ENCODE measurements at regions not wholly inside any gene's neighbourhood (a gene's known extent, or its start where the extent isn't known, plus 50 kb on each side); places are given as distances from the start of the nearest gene placed in this dataset.

- Histone ChIP-seq H3K9ac (ENCODE audit: low read depth in 1 of 3, low read length in 3 of 3) (no peak overlapping the region), H3K27ac (ENCODE audit: low read depth, low read length) (no peak overlapping the region), H3K27me3 (ENCODE audit: control insufficient read depth in 3 of 3, insufficient read depth in 3 of 3, low read length in 3 of 3) (no peaks in the 10 kb centered on the region), H3K4me1 (ENCODE audit: control insufficient read depth in 3 of 3, insufficient read depth in 3 of 3, low read length in 3 of 3) (no peaks in the 10 kb centered on the region), H3K9me3 (ENCODE audit: control insufficient read depth in 3 of 3, low read length in 3 of 3) (no peaks in the 10 kb centered on the region), H3K4me3 (ENCODE audit: low read length in 3 of 3) (no peak overlapping the region), H3K36me3 (ENCODE audit: control insufficient read depth in 3 of 3, insufficient read depth in 3 of 3, low read length in 3 of 3) (no peaks in the 10 kb centered on the region)
These were observed 358.2 kb downstream of the DDX10 start for GRCh38 chr11:109023036-109023435.

DNA sequence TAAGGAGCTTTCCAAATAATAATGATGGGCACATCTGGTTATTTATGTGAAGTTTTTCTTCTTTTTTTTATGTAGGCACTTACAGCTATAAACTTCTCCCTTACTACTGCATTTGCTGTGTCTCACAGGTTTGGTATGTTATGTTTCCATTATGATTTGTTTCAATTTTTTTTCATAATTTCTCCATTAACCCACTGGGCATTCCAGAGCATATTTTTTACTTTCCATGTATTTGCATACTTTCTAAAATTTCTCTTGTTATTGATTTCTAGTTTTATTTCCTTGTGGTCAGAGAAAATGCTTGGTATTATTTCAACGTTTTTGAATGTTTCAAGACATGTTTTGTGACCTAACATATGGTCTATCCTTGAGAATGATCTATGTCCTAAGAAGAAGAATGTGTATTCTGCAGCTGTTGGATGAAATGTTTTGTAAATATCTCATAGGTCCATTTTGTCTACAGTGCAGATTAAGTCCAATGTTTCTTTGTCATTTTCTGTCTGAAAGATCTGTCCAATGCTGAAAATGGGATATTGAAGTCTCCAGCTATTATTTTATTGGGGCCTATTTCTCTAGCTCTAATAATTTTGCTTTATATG is 362.1 kb downstream of the DDX10 start:
- H3K9ac ChIP-seq (ENCODE audit: low read depth in 1 of 3, low read length in 3 of 3): no peak overlapping the region
- H3K27ac ChIP-seq (ENCODE audit: low read depth, low read length): no peak overlapping the region
- peaks cover 0 to 2% (median 0%) of the 10 kb centered on the region in 3 donors for H3K27me3 ChIP-seq (ENCODE audit: control insufficient read depth in 3 of 3, insufficient read depth in 3 of 3, low read length in 3 of 3)
- H3K4me1 ChIP-seq (ENCODE audit: control insufficient read depth in 3 of 3, insufficient read depth in 3 of 3, low read length in 3 of 3): no peaks in the 10 kb centered on the region
- H3K4me3 ChIP-seq (ENCODE audit: low read length in 3 of 3): no peak overlapping the region
- H3K9me3 ChIP-seq (ENCODE audit: control insufficient read depth in 3 of 3, low read length in 3 of 3): no peaks in the 10 kb centered on the region
- H3K36me3 ChIP-seq (ENCODE audit: control insufficient read depth in 3 of 3, insufficient read depth in 3 of 3, low read length in 3 of 3): no peaks in the 10 kb centered on the region

DNA sequence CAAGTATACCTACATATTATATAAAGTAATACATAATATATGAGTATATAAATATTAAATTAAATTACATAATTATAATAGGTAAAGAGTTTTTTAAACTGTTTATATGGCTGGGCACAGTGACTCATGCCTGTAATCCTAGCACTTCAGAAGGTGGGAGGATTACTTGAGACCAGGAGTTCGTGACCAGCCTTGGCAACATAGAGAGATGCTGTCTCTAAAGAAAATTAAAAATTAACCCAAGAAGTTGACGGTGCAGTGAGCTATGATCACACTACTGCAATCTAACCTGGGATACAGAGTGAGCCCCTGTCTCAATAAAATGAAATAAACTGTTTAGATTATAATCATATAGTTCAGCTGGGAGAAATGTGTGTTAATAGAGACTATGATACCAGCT is 363.0 kb downstream of the DDX10 start:
- Histone ChIP-seq H3K36me3 (ENCODE audit: control insufficient read depth in 3 of 3, insufficient read depth in 3 of 3, low read length in 3 of 3) (no peaks in the 10 kb centered on the region), H3K4me1 (ENCODE audit: control insufficient read depth in 3 of 3, insufficient read depth in 3 of 3, low read length in 3 of 3) (no peaks in the 10 kb centered on the region), H3K27ac (ENCODE audit: low read depth, low read length) (no peak overlapping the region), H3K27me3 (ENCODE audit: control insufficient read depth in 3 of 3, insufficient read depth in 3 of 3, low read length in 3 of 3) (peaks cover 0 to 2% (median 0%) of the 10 kb centered on the region in 3 donors), H3K9ac (ENCODE audit: low read depth in 1 of 3, low read length in 3 of 3) (no peak overlapping the region), H3K9me3 (ENCODE audit: control insufficient read depth in 3 of 3, low read length in 3 of 3) (no peaks in the 10 kb centered on the region), H3K4me3 (ENCODE audit: low read length in 3 of 3) (no peak overlapping the region)

- H3K9me3 ChIP-seq (ENCODE audit: control insufficient read depth in 3 of 3, low read length in 3 of 3): no peaks in the 10 kb centered on the region
- H3K4me3 ChIP-seq (ENCODE audit: low read length in 3 of 3): no peak overlapping the region
- no peak overlapping the region for H3K27ac ChIP-seq (ENCODE audit: low read depth, low read length)
- H3K9ac ChIP-seq (ENCODE audit: low read depth in 1 of 3, low read length in 3 of 3): no peak overlapping the region
- no peaks in the 10 kb centered on the region for H3K4me1 ChIP-seq (ENCODE audit: control insufficient read depth in 3 of 3, insufficient read depth in 3 of 3, low read length in 3 of 3)
- no peaks in the 10 kb centered on the region for H3K36me3 ChIP-seq (ENCODE audit: control insufficient read depth in 3 of 3, insufficient read depth in 3 of 3, low read length in 3 of 3)
- peaks cover 0 to 2% (median 0%) of the 10 kb centered on the region in 3 donors for H3K27me3 ChIP-seq (ENCODE audit: control insufficient read depth in 3 of 3, insufficient read depth in 3 of 3, low read length in 3 of 3)
These were observed 365.1 kb downstream of the DDX10 start for GRCh38 chr11:109029927-109030326.

GRCh38 chr11:109033627-109034338 is 368.9 kb downstream of the DDX10 start:
- Histone ChIP-seq H3K4me3 (ENCODE audit: low read length in 3 of 3) (no peak overlapping the region), H3K27me3 (ENCODE audit: control insufficient read depth in 3 of 3, insufficient read depth in 3 of 3, low read length in 3 of 3) (peaks cover 0 to 2% (median 0%) of the 10 kb centered on the region in 3 donors), H3K4me1 (ENCODE audit: control insufficient read depth in 3 of 3, insufficient read depth in 3 of 3, low read length in 3 of 3) (no peaks in the 10 kb centered on the region), H3K9ac (ENCODE audit: low read depth in 1 of 3, low read length in 3 of 3) (no peak overlapping the region), H3K36me3 (ENCODE audit: control insufficient read depth in 3 of 3, insufficient read depth in 3 of 3, low read length in 3 of 3) (no peaks in the 10 kb centered on the region), H3K9me3 (ENCODE audit: control insufficient read depth in 3 of 3, low read length in 3 of 3) (no peaks in the 10 kb centered on the region), H3K27ac (ENCODE audit: low read depth, low read length) (no peak overlapping the region)

DNA sequence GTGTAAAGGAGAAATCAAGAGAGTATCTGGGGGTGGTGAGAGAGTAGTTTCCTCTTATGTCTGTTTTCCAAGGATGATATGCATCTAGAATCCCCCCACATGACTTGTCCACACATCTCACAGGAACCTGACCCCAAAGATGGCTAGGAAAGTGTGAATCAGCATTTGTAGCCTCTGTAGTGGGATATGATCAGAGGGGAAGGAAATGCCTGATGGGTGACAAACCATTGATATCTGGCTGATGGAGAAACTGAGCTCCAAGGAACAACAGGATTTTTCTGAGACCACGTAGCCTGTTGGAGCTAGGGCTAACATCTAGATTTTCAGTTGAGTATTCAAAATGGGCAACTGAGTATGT is 369.4 kb downstream of the DDX10 start:
- Histone ChIP-seq H3K9ac (ENCODE audit: low read depth in 1 of 3, low read length in 3 of 3) (no peak overlapping the region), H3K4me3 (ENCODE audit: low read length in 3 of 3) (no peak overlapping the region), H3K27me3 (ENCODE audit: control insufficient read depth in 3 of 3, insufficient read depth in 3 of 3, low read length in 3 of 3) (peaks cover 0 to 2% (median 0%) of the 10 kb centered on the region in 3 donors), H3K36me3 (ENCODE audit: control insufficient read depth in 3 of 3, insufficient read depth in 3 of 3, low read length in 3 of 3) (no peaks in the 10 kb centered on the region), H3K4me1 (ENCODE audit: control insufficient read depth in 3 of 3, insufficient read depth in 3 of 3, low read length in 3 of 3) (no peaks in the 10 kb centered on the region), H3K9me3 (ENCODE audit: control insufficient read depth in 3 of 3, low read length in 3 of 3) (no peaks in the 10 kb centered on the region), H3K27ac (ENCODE audit: low read depth, low read length) (no peak overlapping the region)

GRCh38 chr11:109035284-109035683 is 370.4 kb downstream of the DDX10 start:
- H3K4me3 ChIP-seq (ENCODE audit: low read length in 3 of 3): no peak overlapping the region
- H3K9me3 ChIP-seq (ENCODE audit: control insufficient read depth in 3 of 3, low read length in 3 of 3): no peaks in the 10 kb centered on the region
- H3K36me3 ChIP-seq (ENCODE audit: control insufficient read depth in 3 of 3, insufficient read depth in 3 of 3, low read length in 3 of 3): no peaks in the 10 kb centered on the region
- H3K4me1 ChIP-seq (ENCODE audit: control insufficient read depth in 3 of 3, insufficient read depth in 3 of 3, low read length in 3 of 3): no peaks in the 10 kb centered on the region
- no peak overlapping the region for H3K27ac ChIP-seq (ENCODE audit: low read depth, low read length)
- H3K9ac ChIP-seq (ENCODE audit: low read depth in 1 of 3, low read length in 3 of 3): no peak overlapping the region
- peaks cover 0 to 2% (median 0%) of the 10 kb centered on the region in 3 donors for H3K27me3 ChIP-seq (ENCODE audit: control insufficient read depth in 3 of 3, insufficient read depth in 3 of 3, low read length in 3 of 3)

DNA sequence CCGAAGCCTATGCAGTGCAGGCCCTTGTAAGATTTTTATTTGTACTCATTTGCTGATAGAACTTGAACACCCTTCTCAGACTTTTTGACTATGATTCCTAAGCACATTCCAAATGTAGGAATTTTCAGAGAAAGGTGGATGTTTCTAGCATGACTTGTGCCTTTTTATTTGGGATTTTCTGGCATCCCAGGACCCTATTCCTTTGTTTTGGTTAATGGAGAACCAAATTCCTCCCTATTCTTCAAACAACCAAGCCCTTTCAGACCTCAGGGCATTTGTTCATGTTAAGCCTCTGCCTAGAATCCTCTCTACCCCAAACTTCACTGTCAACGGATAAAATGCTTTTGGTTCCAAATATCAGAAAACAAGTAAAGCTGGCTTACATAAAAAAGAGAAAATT is 371.1 kb downstream of the DDX10 start:
- peaks cover 0 to 2% (median 0%) of the 10 kb centered on the region in 3 donors for H3K27me3 ChIP-seq (ENCODE audit: control insufficient read depth in 3 of 3, insufficient read depth in 3 of 3, low read length in 3 of 3)
- H3K4me3 ChIP-seq (ENCODE audit: low read length in 3 of 3): no peak overlapping the region
- no peaks in the 10 kb centered on the region for H3K36me3 ChIP-seq (ENCODE audit: control insufficient read depth in 3 of 3, insufficient read depth in 3 of 3, low read length in 3 of 3)
- no peak overlapping the region for H3K27ac ChIP-seq (ENCODE audit: low read depth, low read length)
- H3K9me3 ChIP-seq (ENCODE audit: control insufficient read depth in 3 of 3, low read length in 3 of 3): no peaks in the 10 kb centered on the region
- no peak overlapping the region for H3K9ac ChIP-seq (ENCODE audit: low read depth in 1 of 3, low read length in 3 of 3)
- H3K4me1 ChIP-seq (ENCODE audit: control insufficient read depth in 3 of 3, insufficient read depth in 3 of 3, low read length in 3 of 3): no peaks in the 10 kb centered on the region

DNA sequence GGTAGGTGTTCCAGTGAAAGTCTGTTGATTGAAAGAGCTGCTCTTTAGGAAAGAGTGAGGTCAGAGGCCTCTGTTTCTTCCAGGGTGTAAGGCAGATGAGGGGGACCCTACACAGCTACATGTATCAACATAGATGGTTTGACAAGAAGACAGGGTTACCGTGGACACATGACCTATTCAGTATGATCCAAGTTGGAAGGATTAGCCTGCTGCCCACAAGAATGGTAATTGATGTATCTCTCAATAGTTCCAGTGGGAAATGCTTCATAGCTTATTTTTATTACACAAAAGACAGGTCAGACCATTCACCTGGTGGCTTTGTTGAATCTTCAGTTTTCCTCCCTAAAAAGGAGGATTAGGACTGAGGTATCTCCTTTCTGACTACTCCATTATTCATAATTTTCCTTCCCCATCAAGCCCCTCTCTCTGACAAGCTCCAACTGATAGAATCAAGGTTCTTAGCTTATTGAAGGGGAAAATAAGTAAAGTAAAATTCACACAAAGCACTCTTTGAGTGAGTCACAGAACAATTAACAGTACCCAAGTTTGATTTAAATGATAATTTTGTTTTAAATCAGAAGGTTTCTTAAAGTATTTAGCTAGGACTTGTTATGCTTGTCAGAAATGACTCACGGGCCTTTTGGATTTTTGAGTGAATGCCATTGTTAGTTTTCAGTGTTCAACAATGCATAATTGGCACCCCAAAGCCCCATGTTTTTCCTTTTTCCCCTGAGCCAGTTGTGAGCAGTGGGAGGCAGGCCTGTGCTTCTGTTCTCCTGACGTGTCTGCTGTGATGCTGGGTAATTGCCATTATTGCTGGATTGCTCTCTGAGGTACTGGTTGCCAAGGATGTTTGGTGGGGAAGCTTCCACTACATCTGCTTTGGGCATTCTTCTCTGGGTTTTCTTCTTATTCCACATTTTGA is 373.2 kb downstream of the DDX10 start:
- no peaks in the 10 kb centered on the region for H3K9me3 ChIP-seq (ENCODE audit: control insufficient read depth in 3 of 3, low read length in 3 of 3)
- no peak overlapping the region for H3K9ac ChIP-seq (ENCODE audit: low read depth in 1 of 3, low read length in 3 of 3)
- H3K27ac ChIP-seq (ENCODE audit: low read depth, low read length): no peak overlapping the region
- no peaks in the 10 kb centered on the region for H3K36me3 ChIP-seq (ENCODE audit: control insufficient read depth in 3 of 3, insufficient read depth in 3 of 3, low read length in 3 of 3)
- H3K4me1 ChIP-seq (ENCODE audit: control insufficient read depth in 3 of 3, insufficient read depth in 3 of 3, low read length in 3 of 3): no peaks in the 10 kb centered on the region
- H3K4me3 ChIP-seq (ENCODE audit: low read length in 3 of 3): no peak overlapping the region
- H3K27me3 ChIP-seq (ENCODE audit: control insufficient read depth in 3 of 3, insufficient read depth in 3 of 3, low read length in 3 of 3): no peaks in the 10 kb centered on the region

DNA sequence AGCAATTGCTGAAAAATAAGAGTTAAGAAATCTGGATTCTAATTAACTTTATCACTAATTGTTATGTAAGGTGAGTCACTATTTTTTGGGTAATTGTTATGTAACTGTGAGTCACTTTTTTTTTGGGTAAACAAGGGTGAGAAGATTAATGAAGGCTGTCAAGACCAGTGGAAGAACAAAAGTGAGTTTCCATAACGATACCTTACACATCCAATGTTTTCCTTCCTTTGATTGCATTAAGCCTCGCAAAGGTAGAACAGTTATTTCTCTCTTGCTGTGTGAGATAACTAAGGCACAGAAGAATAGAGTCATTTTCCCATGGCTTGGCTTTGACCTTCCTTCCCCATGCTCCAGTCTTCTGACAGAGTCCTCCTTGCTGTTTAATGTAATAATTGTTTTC is 374.7 kb downstream of the DDX10 start:
- H3K9ac ChIP-seq (ENCODE audit: low read depth in 1 of 3, low read length in 3 of 3): no peak overlapping the region
- no peaks in the 10 kb centered on the region for H3K9me3 ChIP-seq (ENCODE audit: control insufficient read depth in 3 of 3, low read length in 3 of 3)

More for the DNA sequence above, 374.7 kb downstream of the DDX10 start:
- H3K27ac ChIP-seq (ENCODE audit: low read depth, low read length): no peak overlapping the region
- no peaks in the 10 kb centered on the region for H3K27me3 ChIP-seq (ENCODE audit: control insufficient read depth in 3 of 3, insufficient read depth in 3 of 3, low read length in 3 of 3)
- H3K4me1 ChIP-seq (ENCODE audit: control insufficient read depth in 3 of 3, insufficient read depth in 3 of 3, low read length in 3 of 3): no peaks in the 10 kb centered on the region
- no peak overlapping the region for H3K4me3 ChIP-seq (ENCODE audit: low read length in 3 of 3)
- H3K36me3 ChIP-seq (ENCODE audit: control insufficient read depth in 3 of 3, insufficient read depth in 3 of 3, low read length in 3 of 3): no peaks in the 10 kb centered on the region
